ENCODE measurements at regions not wholly inside any gene's neighbourhood (a gene's known extent, or its start where the extent isn't known, plus 50 kb on each side); places are given as distances from the start of the nearest gene placed in this dataset.
"Not testable (repeated sequence)": the region's sequence is repeated elsewhere in the genome, so short reads cannot be mapped to it uniquely, and the experiment has no call there.

DNA sequence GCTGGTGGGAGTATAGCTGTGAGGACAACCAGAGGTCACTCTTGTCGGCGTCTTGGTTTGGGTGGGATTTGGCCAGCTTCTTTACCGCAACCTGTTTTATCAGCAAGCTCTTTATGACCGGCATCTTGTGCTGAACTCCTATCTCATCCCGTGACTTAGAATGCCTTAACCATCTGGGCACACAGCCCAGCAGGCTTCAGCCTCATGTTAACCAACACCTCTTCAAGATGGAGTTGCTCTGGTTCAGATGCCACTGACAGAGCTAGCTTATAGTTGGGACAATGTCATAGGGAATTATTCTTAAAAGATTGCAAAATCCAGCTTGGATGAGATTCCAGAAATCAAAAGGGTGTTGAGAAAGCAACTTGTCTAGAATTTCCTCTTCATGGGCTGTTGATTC is 377.1 kb upstream of the AMELY start:
- Histone ChIP-seq H3K36me3 (ENCODE audit: control insufficient read depth, insufficient read depth, low read length) (peaks cover 3% of the 10 kb centered on the region), H3K27me3 (ENCODE audit: control insufficient read depth, insufficient read depth, low read length) (no peaks in the 10 kb centered on the region), H3K4me3 (ENCODE audit: low read depth, low read length) (no peak overlapping the region)
- no peak for DNase-seq (ENCODE audit: low read depth)
- TF ChIP-seq, protein P1, sequence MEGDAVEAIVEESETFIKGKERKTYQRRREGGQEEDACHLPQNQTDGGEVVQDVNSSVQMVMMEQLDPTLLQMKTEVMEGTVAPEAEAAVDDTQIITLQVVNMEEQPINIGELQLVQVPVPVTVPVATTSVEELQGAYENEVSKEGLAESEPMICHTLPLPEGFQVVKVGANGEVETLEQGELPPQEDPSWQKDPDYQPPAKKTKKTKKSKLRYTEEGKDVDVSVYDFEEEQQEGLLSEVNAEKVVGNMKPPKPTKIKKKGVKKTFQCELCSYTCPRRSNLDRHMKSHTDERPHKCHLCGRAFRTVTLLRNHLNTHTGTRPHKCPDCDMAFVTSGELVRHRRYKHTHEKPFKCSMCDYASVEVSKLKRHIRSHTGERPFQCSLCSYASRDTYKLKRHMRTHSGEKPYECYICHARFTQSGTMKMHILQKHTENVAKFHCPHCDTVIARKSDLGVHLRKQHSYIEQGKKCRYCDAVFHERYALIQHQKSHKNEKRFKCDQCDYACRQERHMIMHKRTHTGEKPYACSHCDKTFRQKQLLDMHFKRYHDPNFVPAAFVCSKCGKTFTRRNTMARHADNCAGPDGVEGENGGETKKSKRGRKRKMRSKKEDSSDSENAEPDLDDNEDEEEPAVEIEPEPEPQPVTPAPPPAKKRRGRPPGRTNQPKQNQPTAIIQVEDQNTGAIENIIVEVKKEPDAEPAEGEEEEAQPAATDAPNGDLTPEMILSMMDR (IDR thresholded peaks at IDR 0.05; ENCODE audit: insufficient read depth, low read depth, low read length) = no peak
- CTCF ChIA-PET = no interaction called here
- POLR2A ChIA-PET = no interaction called here

DNA sequence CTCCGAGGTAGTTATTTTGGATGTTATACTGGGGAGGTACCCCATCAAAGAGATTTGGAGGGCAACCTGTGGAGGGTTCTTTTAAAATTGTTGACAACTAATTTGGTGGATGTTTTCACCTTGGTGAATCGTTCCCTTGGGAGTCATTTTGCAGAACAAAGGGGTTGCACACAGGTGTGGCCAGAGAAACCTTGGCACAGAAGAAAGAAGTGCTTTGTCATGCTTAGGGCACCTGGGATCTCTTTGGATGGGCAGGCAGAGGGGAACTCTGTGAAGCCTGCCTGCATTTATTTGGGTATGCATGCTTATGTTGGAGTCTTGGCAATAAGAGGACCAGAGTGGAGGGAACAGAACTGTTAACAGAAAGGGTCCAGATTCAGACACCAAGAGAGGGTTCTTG is 376.4 kb upstream of the AMELY start:
- H3K4me3 ChIP-seq (ENCODE audit: low read depth, low read length); H3K27me3 ChIP-seq (ENCODE audit: control insufficient read depth, insufficient read depth, low read length); POLR2A ChIA-PET; DNase-seq (ENCODE audit: low read depth); H3K36me3 ChIP-seq (ENCODE audit: control insufficient read depth, insufficient read depth, low read length); CTCF ChIA-PET: not testable (repeated sequence)

DNA sequence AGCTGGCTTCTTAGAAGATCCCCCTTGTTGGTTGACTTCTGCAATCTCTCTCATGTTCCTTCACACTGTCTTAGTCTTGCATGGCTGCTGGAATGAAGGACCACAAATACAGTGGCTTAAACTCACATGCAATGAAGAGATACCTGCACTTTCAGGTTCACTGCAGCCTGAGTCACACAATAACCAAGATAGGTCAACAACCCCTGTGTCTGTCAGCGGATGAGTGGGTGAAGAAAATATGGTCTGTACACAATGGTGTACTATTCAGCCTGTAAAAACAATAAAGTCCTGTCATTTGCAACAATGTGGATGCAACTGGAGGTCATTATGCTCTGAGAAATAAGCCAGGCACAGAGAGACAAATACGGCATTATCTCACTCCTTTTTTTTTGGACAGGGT is 373.8 kb upstream of the AMELY start:
- peaks cover 3% of the 10 kb centered on the region for H3K36me3 ChIP-seq (ENCODE audit: control insufficient read depth, insufficient read depth, low read length)
- H3K27me3 ChIP-seq (ENCODE audit: control insufficient read depth, insufficient read depth, low read length) = no peaks in the 10 kb centered on the region
- ChIA-PET POLR2A (no interaction called here), CTCF (no interaction called here)
- TF ChIP-seq, protein P1 (IDR thresholded peaks at IDR 0.05; ENCODE audit: insufficient read depth, low read depth, low read length) = no peak
- no peak overlapping the region for H3K4me3 ChIP-seq (ENCODE audit: low read depth, low read length)
- no peak for DNase-seq (ENCODE audit: low read depth)

DNA sequence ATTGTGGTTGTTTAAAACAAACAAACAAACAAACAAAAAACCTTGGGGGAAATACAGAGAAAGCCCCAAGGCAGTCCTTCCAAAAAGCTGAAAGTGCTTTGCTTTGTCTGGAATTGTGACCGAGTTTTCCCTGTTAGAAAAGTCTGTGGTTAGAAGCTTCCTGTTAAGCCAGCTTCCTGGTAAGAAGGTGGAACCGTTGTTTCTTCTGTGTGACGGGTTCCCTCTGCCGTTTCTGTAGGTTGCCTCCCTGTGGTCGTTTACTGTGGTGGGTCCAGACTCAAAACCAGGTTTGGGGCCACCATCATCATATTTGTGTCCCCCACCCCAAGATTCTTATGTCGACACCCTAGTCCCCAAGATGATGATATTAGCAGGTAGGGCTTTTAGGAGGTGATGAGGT is 371.4 kb upstream of the AMELY start:
- POLR2A ChIA-PET = no interaction called here
- Histone ChIP-seq H3K4me3 (ENCODE audit: low read depth, low read length) (no peak overlapping the region), H3K36me3 (ENCODE audit: control insufficient read depth, insufficient read depth, low read length) (peaks cover 3% of the 10 kb centered on the region), H3K27me3 (ENCODE audit: control insufficient read depth, insufficient read depth, low read length) (no peaks in the 10 kb centered on the region)
- TF ChIP-seq, protein P1 (IDR thresholded peaks at IDR 0.05; ENCODE audit: insufficient read depth, low read depth, low read length) = no peak
- CTCF ChIA-PET = no interaction called here
- DNase-seq (ENCODE audit: low read depth) = no peak

DNA sequence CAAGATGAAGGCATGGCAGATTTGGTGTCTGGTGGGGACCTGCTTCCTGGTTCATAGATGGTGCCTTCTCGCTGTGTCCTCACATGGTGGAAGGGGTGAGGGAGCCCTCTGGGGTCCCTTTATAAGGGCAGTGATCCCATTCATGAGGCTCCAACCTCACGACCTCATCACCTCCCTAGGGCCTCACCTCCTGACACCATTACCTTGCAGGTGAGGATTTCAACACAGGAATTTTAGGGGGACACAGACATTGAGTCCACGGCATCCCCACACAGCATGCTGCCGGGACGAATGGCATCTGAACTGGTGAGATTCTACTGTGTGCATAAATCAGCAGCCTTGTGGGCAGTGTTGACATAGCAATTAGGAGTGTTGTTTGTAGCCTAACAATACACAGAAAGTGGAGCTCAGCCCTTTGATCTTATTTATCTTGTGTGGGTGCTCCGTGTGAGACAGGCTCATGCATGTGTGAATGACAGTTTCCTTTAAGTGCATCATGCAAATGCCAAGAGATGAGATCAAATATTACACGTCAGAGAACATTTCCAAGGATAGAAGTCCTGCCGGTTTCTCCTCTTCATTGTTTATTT is 368.7 kb upstream of the AMELY start:
- H3K27me3 ChIP-seq (ENCODE audit: control insufficient read depth, insufficient read depth, low read length); POLR2A ChIA-PET; DNase-seq (ENCODE audit: low read depth); H3K36me3 ChIP-seq (ENCODE audit: control insufficient read depth, insufficient read depth, low read length); H3K4me3 ChIP-seq (ENCODE audit: low read depth, low read length); CTCF ChIA-PET: not testable (repeated sequence)

DNA sequence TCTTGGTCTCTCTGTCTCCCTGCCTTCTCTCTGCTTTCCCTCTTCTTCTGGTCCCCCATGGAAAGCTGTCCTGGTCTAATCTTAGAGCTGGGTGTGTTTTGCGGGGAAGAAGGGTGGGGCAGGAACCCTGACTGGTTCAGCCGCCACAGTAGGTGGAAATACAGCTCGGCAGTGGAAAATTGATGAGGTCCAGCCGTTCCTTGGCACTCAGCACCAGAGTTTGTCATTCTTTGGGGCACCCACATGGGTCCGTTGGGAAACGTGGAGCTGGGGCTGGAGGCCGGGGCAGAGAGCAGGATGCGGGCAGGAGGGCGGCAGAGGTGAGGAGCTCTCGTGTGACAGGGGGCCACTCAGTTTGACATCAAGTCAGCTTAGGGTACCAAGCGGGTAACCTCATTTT is 364.2 kb upstream of the AMELY start:
- POLR2A ChIA-PET = interaction anchor here (0.6 kb wide), 1 partner anchor 171 kb away, joined by 3 read pairs; no protein-coding TSS in a partner anchor
- TF ChIP-seq, protein P1 (IDR thresholded peaks at IDR 0.05; ENCODE audit: insufficient read depth, low read depth, low read length) = no peak
- no peak for DNase-seq (ENCODE audit: low read depth)
- peak overlapping the region; percentile 64 for H3K4me3 ChIP-seq (ENCODE audit: low read depth, low read length)
- H3K27me3 ChIP-seq (ENCODE audit: control insufficient read depth, insufficient read depth, low read length) = no peaks in the 10 kb centered on the region
- H3K36me3 ChIP-seq (ENCODE audit: control insufficient read depth, insufficient read depth, low read length) = no peaks in the 10 kb centered on the region
- CTCF ChIA-PET = no interaction called here

All from BJ (cell line).